H9 (cell line): ENCODE measurements at regions not wholly inside any gene's neighbourhood (a gene's known extent, or its start where the extent isn't known, plus 50 kb on each side); places are given as distances from the start of the nearest gene placed in this dataset.

Experiments
- DNase-seq: peaks from one replicate; pipeline ENCODE4 v3.0.0-alpha.2; 2017
- H2AFZ ChIP-seq: one replicate; pipeline ENCODE4 v1.6.1; 2013; ENCODE audit warnings: mild to moderate bottlenecking, low read length, control low read depth, moderate library complexity
- H2AK5ac ChIP-seq: 2 replicates; pipeline ENCODE4 v1.6.1; 2013; ENCODE audit warnings: low read length, control low read depth, mixed read lengths; ENCODE audit not compliant: insufficient read length
- H2BK120ac ChIP-seq: one replicate; pipeline ENCODE4 v1.6.1; 2013; ENCODE audit warnings: low read depth, mild to moderate bottlenecking, low read length, control low read depth, inconsistent platforms; ENCODE audit not compliant: poor library complexity, severe bottlenecking
- H2BK12ac ChIP-seq: 2 replicates; pipeline ENCODE4 v1.6.1; 2013; ENCODE audit warnings: low read length, control low read depth, mixed read lengths, low read depth; ENCODE audit not compliant: insufficient read length
- H2BK15ac ChIP-seq: 2 replicates; pipeline ENCODE4 v1.6.1; 2013; ENCODE audit warnings: low read depth, low read length, control low read depth
- H2BK20ac ChIP-seq: one replicate; pipeline ENCODE4 v1.6.1; 2013; ENCODE audit warnings: low read depth, mild to moderate bottlenecking, low read length, control low read depth, inconsistent platforms; ENCODE audit not compliant: poor library complexity, severe bottlenecking
- H2BK5ac ChIP-seq: 2 replicates; pipeline ENCODE4 v1.6.1; 2013; ENCODE audit warnings: low read length, control low read depth, mixed read lengths; ENCODE audit not compliant: insufficient read length
- H3K14ac ChIP-seq: 2 replicates; pipeline ENCODE4 v1.6.1; 2013; ENCODE audit warnings: low read length, control low read depth; ENCODE audit not compliant: insufficient read depth
- H3K18ac ChIP-seq: 2 replicates; pipeline ENCODE4 v1.6.1; 2013; ENCODE audit warnings: low read depth, mild to moderate bottlenecking, mixed read lengths, low read length, control low read depth; ENCODE audit not compliant: insufficient read length
- H3K23ac ChIP-seq: 2 replicates; pipeline ENCODE4 v1.6.1; 2013; ENCODE audit warnings: low read length, control low read depth, mixed read lengths, low read depth; ENCODE audit not compliant: insufficient read length
- H3K23me2 ChIP-seq: 2 replicates; pipeline ENCODE4 v1.6.1; 2013; ENCODE audit warnings: low read depth, mild to moderate bottlenecking, mixed read lengths, low read length, control low read depth; ENCODE audit not compliant: insufficient read length, poor library complexity, severe bottlenecking
- H3K27ac ChIP-seq: 2 replicates; pipeline ENCODE4 v1.5.1; 2013; ENCODE audit warnings: low read length, control low read depth, mixed read lengths, low read depth; ENCODE audit not compliant: insufficient read length
- H3K27me3 ChIP-seq: 2 replicates; pipeline ENCODE4 v1.6.1; 2013; ENCODE audit warnings: low read length, control low read depth, inconsistent platforms; ENCODE audit not compliant: insufficient read depth
- H3K4ac ChIP-seq: 2 replicates; pipeline ENCODE4 v1.6.1; 2013; ENCODE audit warnings: low read depth, mild to moderate bottlenecking, control low read depth, inconsistent platforms, low read length, moderate library complexity
- H3K4me1 ChIP-seq: 2 replicates; pipeline ENCODE4 v1.6.1; 2013; ENCODE audit warnings: low read length, control low read depth, inconsistent platforms; ENCODE audit not compliant: insufficient read depth
- H3K4me2 ChIP-seq: 2 replicates; pipeline ENCODE4 v1.6.1; 2013; ENCODE audit warnings: low read length, control low read depth, mixed read lengths; ENCODE audit not compliant: insufficient read length, insufficient read depth
- H3K56ac ChIP-seq: 2 replicates; pipeline ENCODE4 v1.6.1; 2013; ENCODE audit warnings: low read depth, mild to moderate bottlenecking, mixed read lengths, low read length, control low read depth; ENCODE audit not compliant: insufficient read length
- H3K79me1 ChIP-seq: 2 replicates; pipeline ENCODE4 v1.6.1; 2013; ENCODE audit warnings: low read depth, mild to moderate bottlenecking, moderate library complexity, low read length, control low read depth, inconsistent platforms; ENCODE audit not compliant: insufficient read depth, poor library complexity, severe bottlenecking
- H3K79me2 ChIP-seq: 2 replicates; pipeline ENCODE4 v1.6.1; 2013; ENCODE audit warnings: low read length, control low read depth, inconsistent platforms; ENCODE audit not compliant: insufficient read depth
- H3K9ac ChIP-seq: 2 replicates; pipeline ENCODE4 v1.6.1; 2013; ENCODE audit warnings: low read length, control low read depth, mixed read lengths; ENCODE audit not compliant: insufficient read length; ENCODE audit errors: extremely low read depth
- H3K9me3 ChIP-seq: one replicate; pipeline ENCODE4 v1.6.1; 2013; ENCODE audit warnings: low read depth, low read length, inconsistent platforms; ENCODE audit not compliant: control insufficient read depth
- H3T11ph ChIP-seq: one replicate; pipeline ENCODE4 v1.6.1; 2013; ENCODE audit warnings: mild to moderate bottlenecking, low read length, control low read depth, inconsistent platforms
- H4K20me1 ChIP-seq: one replicate; pipeline ENCODE4 v1.6.1; 2013; ENCODE audit not compliant: control insufficient read depth, insufficient read length, insufficient read depth
- H4K5ac ChIP-seq: 2 replicates; pipeline ENCODE4 v1.6.1; 2013; ENCODE audit warnings: low read depth, mild to moderate bottlenecking, mixed read lengths, low read length, control low read depth; ENCODE audit not compliant: insufficient read length
- H4K8ac ChIP-seq: replicated peaks from 2 replicates; pipeline ENCODE4 v1.6.1; 2013; ENCODE audit warnings: low read length, control low read depth, mixed read lengths, low read depth; ENCODE audit not compliant: insufficient read length
- H4K91ac ChIP-seq: 2 replicates; pipeline ENCODE4 v1.6.1; 2013; ENCODE audit warnings: low read depth, mild to moderate bottlenecking, moderate library complexity, mixed read lengths, low read length, control low read depth; ENCODE audit not compliant: insufficient read length
- H3K27ac Mint-ChIP-seq, 3 experiments: 2 replicates in 2 of 3; 3 replicates in 1 of 3; pipeline ENCODE4 v1.8.0; 2020 to 2021; ENCODE audit warnings: mixed read lengths in 3 of 3, mild to moderate bottlenecking in 1 of 3, moderate library complexity in 1 of 3
- H3K27me3 Mint-ChIP-seq: 2 replicates; pipeline ENCODE4 v1.8.0; 2021; ENCODE audit warnings: low read depth, mild to moderate bottlenecking, moderate library complexity, mixed read lengths
- H3K36me3 Mint-ChIP-seq, 3 experiments: 2 replicates in 2 of 3; 3 replicates in 1 of 3; pipeline ENCODE4 v1.8.0; 2020 to 2021; ENCODE audit warnings: low read depth in 3 of 3, mixed read lengths in 3 of 3; ENCODE audit not compliant: insufficient read depth in 1 of 3
- H3K4me1 Mint-ChIP-seq, 2 experiments: 2 replicates each; pipeline ENCODE4 v1.8.0; 2020; ENCODE audit warnings: mixed read lengths in 2 of 2
- H3K4me3 Mint-ChIP-seq, 2 experiments: 2 replicates in 1 of 2; 3 replicates in 1 of 2; pipeline ENCODE4 v1.8.0; 2020 to 2021; ENCODE audit warnings: mild to moderate bottlenecking in 2 of 2, mixed read lengths in 2 of 2, moderate library complexity in 1 of 2
- H3K9me3 Mint-ChIP-seq, 2 experiments: 2 replicates in 1 of 2; 3 replicates in 1 of 2; pipeline ENCODE4 v1.8.0; 2020; ENCODE audit warnings: mild to moderate bottlenecking in 2 of 2, mixed read lengths in 2 of 2, moderate library complexity in 1 of 2
- WGBS: extraction: QIAGEN DNeasy Blood & Tissue Kit; methylation state at CpG from one replicate; pipeline ENCODE4 v1.1.7; 2013; ENCODE audit warnings: missing lambda C conversion rate, low lambda C conversion rate, mixed read lengths; ENCODE audit not compliant: insufficient read length; ENCODE audit errors: extremely low coverage; 5-methylcytosine and 5-hydroxymethylcytosine counted together
- TF ChIP-seq, protein P1 (sequence below): fragments of 200-600 bp; sonication (generic); conservative IDR thresholded peaks from 3 replicates; pipeline ENCODE4 v1.8.0; 2021; ENCODE audit warnings: antibody characterized with exemption, mild to moderate bottlenecking

- WGBS: no CpG with 5 or more reads among the region's 13 CpGs
- TF ChIP-seq, protein P1, sequence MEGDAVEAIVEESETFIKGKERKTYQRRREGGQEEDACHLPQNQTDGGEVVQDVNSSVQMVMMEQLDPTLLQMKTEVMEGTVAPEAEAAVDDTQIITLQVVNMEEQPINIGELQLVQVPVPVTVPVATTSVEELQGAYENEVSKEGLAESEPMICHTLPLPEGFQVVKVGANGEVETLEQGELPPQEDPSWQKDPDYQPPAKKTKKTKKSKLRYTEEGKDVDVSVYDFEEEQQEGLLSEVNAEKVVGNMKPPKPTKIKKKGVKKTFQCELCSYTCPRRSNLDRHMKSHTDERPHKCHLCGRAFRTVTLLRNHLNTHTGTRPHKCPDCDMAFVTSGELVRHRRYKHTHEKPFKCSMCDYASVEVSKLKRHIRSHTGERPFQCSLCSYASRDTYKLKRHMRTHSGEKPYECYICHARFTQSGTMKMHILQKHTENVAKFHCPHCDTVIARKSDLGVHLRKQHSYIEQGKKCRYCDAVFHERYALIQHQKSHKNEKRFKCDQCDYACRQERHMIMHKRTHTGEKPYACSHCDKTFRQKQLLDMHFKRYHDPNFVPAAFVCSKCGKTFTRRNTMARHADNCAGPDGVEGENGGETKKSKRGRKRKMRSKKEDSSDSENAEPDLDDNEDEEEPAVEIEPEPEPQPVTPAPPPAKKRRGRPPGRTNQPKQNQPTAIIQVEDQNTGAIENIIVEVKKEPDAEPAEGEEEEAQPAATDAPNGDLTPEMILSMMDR: no peak
Observed at GRCh38 chr20:48162621-48163020, 377.3 kb upstream of the SULF2 start.

More at GRCh38 chr20:48162621-48163020, 377.3 kb upstream of the SULF2 start:
- Histone ChIP-seq H3K56ac (no peak overlapping the region), H4K91ac (no peak overlapping the region), H2BK5ac (no peak overlapping the region), H3K4ac (no peak overlapping the region), H2BK120ac (no peak overlapping the region), H3K4me1 (no peaks in the 10 kb centered on the region), H3K4me2 (no peak overlapping the region), H3K18ac (no peak overlapping the region), H3K79me2 (no peaks in the 10 kb centered on the region), H3K23ac (no peak overlapping the region), H3T11ph (no peak overlapping the region), H3K79me1 (no peaks in the 10 kb centered on the region), H2AK5ac (no peak overlapping the region), H3K14ac (no peak overlapping the region), H3K27ac (no peak overlapping the region), H3K23me2 (no peaks in the 10 kb centered on the region), H4K8ac (no peak overlapping the region), H2BK20ac (no peak overlapping the region), H2BK12ac (no peak overlapping the region), H4K20me1 (peaks cover 2% of the 10 kb centered on the region), H2BK15ac (no peak overlapping the region), H3K9ac (no peak overlapping the region), H3K27me3 (no peaks in the 10 kb centered on the region), H2AFZ (no peak overlapping the region), H3K9me3 (no peaks in the 10 kb centered on the region), H4K5ac (no peak overlapping the region)
- Mint-ChIP-seq H3K4me3 (no peak overlapping the region), H3K4me1 (peaks cover 10 to 12% of the 10 kb centered on the region in 2 experiments), H3K27ac (no peak overlapping the region; a peak in 1 of 7 replicates), H3K36me3 (no peaks in the 10 kb centered on the region), H3K27me3 (peaks cover 4% of the 10 kb centered on the region), H3K9me3 (peaks cover 0 to 2% of the 10 kb centered on the region in 2 experiments; a peak in 4 of 5 replicates)
- no peak for DNase-seq
